ENCODE measurements at regions not wholly inside any gene's neighbourhood (a gene's known extent, or its start where the extent isn't known, plus 50 kb on each side); places are given as distances from the start of the nearest gene placed in this dataset.

DNA sequence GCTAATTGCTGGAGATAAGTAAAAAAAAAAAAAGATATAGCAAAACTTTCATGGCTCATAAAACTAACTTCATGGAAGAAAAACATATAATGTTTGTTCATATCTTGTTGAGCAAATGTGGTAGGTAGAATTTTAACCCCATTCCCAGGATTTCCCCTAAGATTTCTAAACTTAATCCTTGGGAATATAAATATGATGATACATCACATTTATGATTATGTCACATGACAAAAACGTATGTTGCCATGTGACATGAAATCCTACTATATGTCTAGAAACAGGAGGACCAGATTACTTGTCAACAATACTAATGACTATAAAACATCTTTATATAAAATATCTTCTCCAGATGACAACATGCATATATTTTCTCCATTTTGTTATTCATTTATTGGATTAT, 679.0 kb upstream of the LRRC4C start:
- no peak for FAIRE-seq
- no peak for DNase-seq (ENCODE audit: low spot score in 2 of 2)

DNA sequence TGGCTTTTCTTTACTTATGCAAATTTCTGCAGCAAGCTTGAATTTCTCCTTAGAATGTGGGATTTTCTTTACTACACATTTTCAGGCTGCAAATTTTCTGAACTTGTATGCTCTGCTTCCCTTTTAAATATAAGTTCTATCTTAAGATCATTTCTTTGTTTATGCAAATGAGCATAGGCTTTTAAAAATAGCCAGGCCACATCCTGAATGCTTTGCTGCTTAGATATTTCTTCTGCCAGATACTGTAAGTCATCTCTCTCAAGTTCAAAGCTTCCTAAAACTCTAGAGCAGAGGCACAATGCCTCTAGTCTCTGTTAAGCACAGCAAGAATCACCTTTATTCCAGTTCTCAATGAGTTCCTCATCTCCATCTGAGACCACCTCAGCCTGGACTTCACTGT, 685.9 kb upstream of the LRRC4C start:
- FAIRE-seq (no peak), DNase-seq (ENCODE audit: low spot score in 2 of 2) (no peak)

GRCh38 chr11:42161886-42162285, 702.4 kb upstream of the LRRC4C start:
- FAIRE-seq (no peak), DNase-seq (ENCODE audit: low spot score in 2 of 2) (no peak)

GRCh38 chr11:42169191-42169590, 709.7 kb upstream of the LRRC4C start:
- DNase-seq (ENCODE audit: low spot score in 2 of 2) (no peak), FAIRE-seq (no peak)

DNA sequence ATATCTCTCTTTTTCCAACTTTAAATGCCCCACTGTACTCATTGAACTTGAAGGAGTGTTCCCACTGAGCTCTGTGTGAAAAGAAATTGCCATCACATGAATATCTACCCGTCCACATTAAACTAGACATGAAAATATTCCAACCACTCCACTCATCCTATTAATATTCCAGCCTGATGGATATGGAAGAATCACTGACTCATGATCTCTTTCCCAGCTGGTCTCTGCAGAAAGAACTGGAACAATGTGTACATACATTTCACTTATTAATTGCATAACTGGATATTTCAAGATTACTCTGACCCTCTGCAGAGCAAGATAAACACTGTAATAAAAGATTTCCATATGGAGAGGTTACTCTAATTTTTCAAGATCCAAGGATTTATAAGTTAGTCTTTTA, 711.1 kb upstream of the LRRC4C start:
- FAIRE-seq (no peak), DNase-seq (ENCODE audit: low spot score in 2 of 2) (no peak)

GRCh38 chr11:42171046-42171445, 711.6 kb upstream of the LRRC4C start:
- DNase-seq (ENCODE audit: low spot score in 2 of 2) (no peak), FAIRE-seq (no peak)

GRCh38 chr11:42172441-42172840, 713.0 kb upstream of the LRRC4C start:
- no peak for DNase-seq (ENCODE audit: low spot score in 2 of 2)
- FAIRE-seq, result no peak

DNA sequence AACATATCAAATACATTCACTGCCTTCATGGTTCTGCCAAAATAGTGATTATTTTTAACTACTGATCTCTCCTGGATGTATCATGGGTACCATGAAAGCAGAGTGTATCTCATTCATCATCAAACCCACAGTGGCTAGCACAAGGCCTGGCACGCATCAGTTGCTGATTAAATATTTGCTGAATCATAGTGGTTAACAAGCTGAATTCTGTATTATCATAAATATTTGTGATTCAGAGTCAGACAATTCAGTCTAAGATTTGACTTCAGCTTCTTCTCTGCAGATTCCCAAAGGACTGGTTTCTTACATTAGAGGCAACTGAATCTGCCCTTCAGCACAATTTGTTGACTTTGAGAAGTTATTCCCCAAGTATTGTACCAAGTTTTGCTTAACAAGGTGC, 715.8 kb upstream of the LRRC4C start:
- FAIRE-seq (no peak), DNase-seq (ENCODE audit: low spot score in 2 of 2) (no peak)

GRCh38 chr11:42179216-42179615, 719.8 kb upstream of the LRRC4C start:
- DNase-seq (ENCODE audit: low spot score in 2 of 2) (no peak), FAIRE-seq (no peak)

DNA sequence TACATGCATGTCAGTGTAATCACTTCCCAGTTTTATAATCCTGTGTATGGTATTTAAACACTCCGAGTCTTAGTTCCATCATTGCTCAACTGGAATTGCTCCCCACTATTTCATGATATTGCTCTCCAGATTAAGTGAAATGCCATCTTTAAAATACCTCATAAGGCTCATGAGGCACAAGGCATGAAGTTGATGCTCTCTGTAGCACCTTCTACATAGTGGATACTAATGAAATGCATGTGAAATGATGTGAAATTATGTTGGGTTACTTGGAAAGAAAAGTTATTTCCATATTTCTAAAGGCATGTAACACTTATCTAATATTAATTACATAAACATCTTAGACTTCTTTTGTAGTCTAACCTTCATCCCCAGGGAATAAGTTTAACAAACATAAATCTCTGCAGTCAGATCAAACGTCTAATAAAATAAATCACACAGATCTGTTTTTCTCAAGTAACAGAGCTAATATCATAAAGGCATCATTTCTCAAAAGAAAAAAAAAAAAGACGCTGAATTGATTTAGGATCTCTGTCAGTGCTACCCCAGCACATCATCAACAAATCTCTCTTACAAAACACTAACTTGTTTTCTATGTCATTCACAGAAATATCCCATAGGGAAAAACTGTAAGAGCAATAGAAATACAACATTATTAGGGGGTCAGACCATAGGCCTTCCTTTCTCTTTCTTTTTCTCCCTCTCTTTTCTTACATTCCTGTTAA, 736.0 kb upstream of the LRRC4C start:
- no peak for FAIRE-seq

GRCh38 chr11:42200311-42200710, 740.9 kb upstream of the LRRC4C start:
- no peak for DNase-seq (ENCODE audit: low spot score in 2 of 2)
- no peak for FAIRE-seq

More for the DNA sequence above, 736.0 kb upstream of the LRRC4C start:
- no peak for DNase-seq (ENCODE audit: low spot score in 2 of 2)

- DNase-seq (ENCODE audit: low spot score in 2 of 2) (no peak), FAIRE-seq (no peak)
Measured at GRCh38 chr11:42201603-42202148, 742.2 kb upstream of the LRRC4C start.

- DNase-seq (ENCODE audit: low spot score in 2 of 2), result no peak
- no peak for FAIRE-seq
Measured at GRCh38 chr11:42205518-42205917, 746.1 kb upstream of the LRRC4C start.

- no peak for FAIRE-seq
- DNase-seq (ENCODE audit: low spot score in 2 of 2), result no peak
Measured at GRCh38 chr11:42225664-42226063, 766.2 kb upstream of the LRRC4C start.

DNA sequence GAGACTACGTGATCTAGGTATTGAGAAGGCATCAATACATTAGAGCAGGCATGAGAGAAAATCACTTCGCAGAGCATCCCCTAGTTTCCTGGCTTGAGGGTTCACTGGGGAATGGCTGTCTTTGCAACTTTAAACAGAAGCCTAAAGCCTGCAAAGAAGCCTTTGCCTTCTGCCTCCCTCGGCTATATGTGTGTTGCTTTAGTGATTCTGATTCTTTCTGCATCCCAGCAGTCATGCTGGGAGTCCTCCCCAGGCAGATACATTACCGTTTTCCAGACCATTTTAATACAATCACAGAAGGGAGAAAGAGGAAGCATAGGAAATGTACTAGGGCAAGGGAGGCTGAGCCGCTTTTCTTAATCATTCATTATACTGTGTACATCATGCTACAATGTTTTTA, 773.2 kb upstream of the LRRC4C start:
- FAIRE-seq, result no peak
- DNase-seq (ENCODE audit: low spot score in 2 of 2), result no peak

DNA sequence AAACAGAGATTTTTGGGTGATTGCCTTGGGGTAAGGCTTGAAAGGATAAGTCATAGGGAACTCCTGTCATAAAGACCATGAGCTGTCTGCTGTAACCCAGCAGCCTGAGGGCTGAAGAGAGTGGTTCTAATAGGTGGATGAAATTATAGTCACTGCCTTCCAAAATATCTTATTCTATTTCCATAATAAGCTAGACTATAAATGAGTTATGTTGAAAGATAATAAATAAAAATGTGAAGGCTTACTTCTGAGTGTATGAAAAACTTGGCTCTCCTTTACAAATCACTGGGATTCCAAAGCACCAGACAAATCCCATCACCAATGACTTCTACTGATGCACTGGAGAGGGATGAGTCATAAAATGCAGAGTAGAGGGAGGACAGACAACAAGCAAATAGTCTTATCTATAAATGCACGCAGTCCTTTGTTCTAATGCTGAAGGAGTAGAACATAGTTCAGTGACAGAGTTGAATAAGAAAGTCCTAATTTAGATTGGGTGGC, 775.0 kb upstream of the LRRC4C start:
- no peak for DNase-seq (ENCODE audit: low spot score in 2 of 2)
- FAIRE-seq, result no peak

- FAIRE-seq, result no peak
Measured at GRCh38 chr11:42237701-42238235, 778.3 kb upstream of the LRRC4C start.

GRCh38 chr11:42239188-42239587, 779.7 kb upstream of the LRRC4C start:
- no peak for FAIRE-seq
- DNase-seq (ENCODE audit: low spot score in 2 of 2), result no peak

More at GRCh38 chr11:42237701-42238235, 778.3 kb upstream of the LRRC4C start:
- no peak for DNase-seq (ENCODE audit: low spot score in 2 of 2)

DNA sequence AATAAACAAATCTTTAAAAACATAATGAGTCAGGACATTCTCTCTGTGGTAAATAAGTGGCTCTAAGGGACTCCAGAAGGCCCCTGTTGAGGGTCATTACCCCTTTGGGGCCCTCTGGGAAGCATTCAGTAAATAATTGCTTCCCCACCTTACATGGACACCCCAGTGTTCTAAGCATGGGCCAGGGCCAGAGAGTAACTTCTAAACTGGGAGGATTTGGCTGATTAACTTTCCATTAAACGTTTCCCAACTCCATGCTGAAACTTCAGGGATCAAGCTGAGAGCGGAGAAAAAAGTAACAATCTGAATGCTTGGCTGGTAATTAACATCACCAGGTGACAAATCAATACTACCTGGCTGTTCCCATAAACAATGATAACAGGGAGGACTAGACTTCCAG, 783.9 kb upstream of the LRRC4C start:
- DNase-seq (ENCODE audit: low spot score in 2 of 2), result no peak
- no peak for FAIRE-seq

DNA sequence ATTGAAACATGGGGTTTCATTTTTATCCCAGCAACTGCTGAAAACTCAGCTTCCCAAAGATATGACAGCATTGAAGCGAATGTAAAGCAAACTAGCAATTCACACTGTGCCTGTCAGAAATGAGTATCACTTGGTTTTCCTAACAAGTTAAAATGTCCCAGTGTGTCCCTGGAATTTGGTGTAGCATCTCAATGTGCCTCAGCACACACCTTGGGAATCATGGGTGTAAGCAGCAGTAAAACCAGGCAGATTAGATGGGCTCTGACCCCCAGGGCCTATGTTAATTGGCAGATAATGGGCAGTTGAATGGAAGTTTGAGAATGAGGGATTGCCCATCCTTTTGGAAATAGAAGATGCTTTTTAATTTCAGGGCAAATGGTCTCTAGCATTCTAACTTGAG, 784.9 kb upstream of the LRRC4C start:
- FAIRE-seq (no peak), DNase-seq (ENCODE audit: low spot score in 2 of 2) (no peak)

DNA sequence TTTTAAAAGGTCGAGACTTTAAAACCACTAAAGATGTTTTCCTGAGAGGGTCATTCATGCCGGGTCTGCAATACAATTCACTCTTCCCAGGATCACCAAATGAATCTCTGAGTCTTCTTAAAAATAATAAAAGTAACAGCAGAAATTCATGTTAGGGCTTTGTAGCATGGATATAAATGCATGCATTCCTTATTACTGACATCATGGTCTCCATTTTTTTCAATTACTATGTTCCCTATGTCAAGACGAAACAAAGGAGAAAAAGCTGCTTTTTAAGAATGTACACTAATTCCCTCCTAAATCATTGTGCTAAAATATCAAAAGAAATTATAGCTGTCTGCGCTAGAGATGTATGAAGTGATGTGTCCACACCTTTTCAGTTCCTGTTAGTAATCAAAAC, 789.9 kb upstream of the LRRC4C start:
- no peak for FAIRE-seq
- no peak for DNase-seq (ENCODE audit: low spot score in 2 of 2)

DNA sequence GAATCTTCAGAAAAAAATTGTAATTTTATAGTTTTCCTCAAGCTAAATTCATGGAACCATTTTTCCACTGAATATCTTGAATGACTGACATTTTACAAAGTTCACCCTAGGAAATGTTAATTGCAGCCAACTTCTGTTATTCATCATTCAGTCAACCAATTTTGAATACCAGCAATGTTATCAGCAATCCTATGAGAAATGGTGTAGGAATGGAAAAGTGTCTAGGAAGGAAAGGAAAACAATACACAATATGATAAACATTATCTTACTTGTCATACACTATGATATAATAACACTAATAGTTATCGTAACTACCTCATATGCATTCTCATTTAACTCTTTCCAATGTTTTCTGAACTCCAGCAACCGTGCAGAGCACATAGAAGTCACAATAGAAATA, 790.5 kb upstream of the LRRC4C start:
- DNase-seq (ENCODE audit: low spot score in 2 of 2), result no peak
- no peak for FAIRE-seq

Data from frontal cortex (tissue), 3 donors.